H9 (cell line): ENCODE measurements at regions not wholly inside any gene's neighbourhood (a gene's known extent, or its start where the extent isn't known, plus 50 kb on each side); places are given as distances from the start of the nearest gene placed in this dataset.

ENCODE experiments used
- DNase-seq: peaks from one replicate; pipeline ENCODE4 v3.0.0-alpha.2; 2017
- H2AFZ ChIP-seq: one replicate; pipeline ENCODE4 v1.6.1; 2013; ENCODE audit warnings: mild to moderate bottlenecking, low read length, control low read depth, moderate library complexity
- H2AK5ac ChIP-seq: 2 replicates; pipeline ENCODE4 v1.6.1; 2013; ENCODE audit warnings: low read length, control low read depth, mixed read lengths; ENCODE audit not compliant: insufficient read length
- H2BK120ac ChIP-seq: one replicate; pipeline ENCODE4 v1.6.1; 2013; ENCODE audit warnings: low read depth, mild to moderate bottlenecking, low read length, control low read depth, inconsistent platforms; ENCODE audit not compliant: poor library complexity, severe bottlenecking
- H2BK12ac ChIP-seq: 2 replicates; pipeline ENCODE4 v1.6.1; 2013; ENCODE audit warnings: low read length, control low read depth, mixed read lengths, low read depth; ENCODE audit not compliant: insufficient read length
- H2BK15ac ChIP-seq: 2 replicates; pipeline ENCODE4 v1.6.1; 2013; ENCODE audit warnings: low read depth, low read length, control low read depth
- H2BK20ac ChIP-seq: one replicate; pipeline ENCODE4 v1.6.1; 2013; ENCODE audit warnings: low read depth, mild to moderate bottlenecking, low read length, control low read depth, inconsistent platforms; ENCODE audit not compliant: poor library complexity, severe bottlenecking
- H2BK5ac ChIP-seq: 2 replicates; pipeline ENCODE4 v1.6.1; 2013; ENCODE audit warnings: low read length, control low read depth, mixed read lengths; ENCODE audit not compliant: insufficient read length
- H3K14ac ChIP-seq: 2 replicates; pipeline ENCODE4 v1.6.1; 2013; ENCODE audit warnings: low read length, control low read depth; ENCODE audit not compliant: insufficient read depth
- H3K18ac ChIP-seq: 2 replicates; pipeline ENCODE4 v1.6.1; 2013; ENCODE audit warnings: low read depth, mild to moderate bottlenecking, mixed read lengths, low read length, control low read depth; ENCODE audit not compliant: insufficient read length
- H3K23ac ChIP-seq: 2 replicates; pipeline ENCODE4 v1.6.1; 2013; ENCODE audit warnings: low read length, control low read depth, mixed read lengths, low read depth; ENCODE audit not compliant: insufficient read length
- H3K23me2 ChIP-seq: 2 replicates; pipeline ENCODE4 v1.6.1; 2013; ENCODE audit warnings: low read depth, mild to moderate bottlenecking, mixed read lengths, low read length, control low read depth; ENCODE audit not compliant: insufficient read length, poor library complexity, severe bottlenecking
- H3K27ac ChIP-seq: 2 replicates; pipeline ENCODE4 v1.5.1; 2013; ENCODE audit warnings: low read length, control low read depth, mixed read lengths, low read depth; ENCODE audit not compliant: insufficient read length
- H3K27me3 ChIP-seq: 2 replicates; pipeline ENCODE4 v1.6.1; 2013; ENCODE audit warnings: low read length, control low read depth, inconsistent platforms; ENCODE audit not compliant: insufficient read depth
- H3K4ac ChIP-seq: 2 replicates; pipeline ENCODE4 v1.6.1; 2013; ENCODE audit warnings: low read depth, mild to moderate bottlenecking, control low read depth, inconsistent platforms, low read length, moderate library complexity
- H3K4me1 ChIP-seq: 2 replicates; pipeline ENCODE4 v1.6.1; 2013; ENCODE audit warnings: low read length, control low read depth, inconsistent platforms; ENCODE audit not compliant: insufficient read depth
- H3K4me2 ChIP-seq: 2 replicates; pipeline ENCODE4 v1.6.1; 2013; ENCODE audit warnings: low read length, control low read depth, mixed read lengths; ENCODE audit not compliant: insufficient read length, insufficient read depth
- H3K56ac ChIP-seq: 2 replicates; pipeline ENCODE4 v1.6.1; 2013; ENCODE audit warnings: low read depth, mild to moderate bottlenecking, mixed read lengths, low read length, control low read depth; ENCODE audit not compliant: insufficient read length
- H3K79me1 ChIP-seq: 2 replicates; pipeline ENCODE4 v1.6.1; 2013; ENCODE audit warnings: low read depth, mild to moderate bottlenecking, moderate library complexity, low read length, control low read depth, inconsistent platforms; ENCODE audit not compliant: insufficient read depth, poor library complexity, severe bottlenecking
- H3K79me2 ChIP-seq: 2 replicates; pipeline ENCODE4 v1.6.1; 2013; ENCODE audit warnings: low read length, control low read depth, inconsistent platforms; ENCODE audit not compliant: insufficient read depth
- H3K9ac ChIP-seq: 2 replicates; pipeline ENCODE4 v1.6.1; 2013; ENCODE audit warnings: low read length, control low read depth, mixed read lengths; ENCODE audit not compliant: insufficient read length; ENCODE audit errors: extremely low read depth
- H3K9me3 ChIP-seq: one replicate; pipeline ENCODE4 v1.6.1; 2013; ENCODE audit warnings: low read depth, low read length, inconsistent platforms; ENCODE audit not compliant: control insufficient read depth
- H3T11ph ChIP-seq: one replicate; pipeline ENCODE4 v1.6.1; 2013; ENCODE audit warnings: mild to moderate bottlenecking, low read length, control low read depth, inconsistent platforms
- H4K20me1 ChIP-seq: one replicate; pipeline ENCODE4 v1.6.1; 2013; ENCODE audit not compliant: control insufficient read depth, insufficient read length, insufficient read depth
- H4K5ac ChIP-seq: 2 replicates; pipeline ENCODE4 v1.6.1; 2013; ENCODE audit warnings: low read depth, mild to moderate bottlenecking, mixed read lengths, low read length, control low read depth; ENCODE audit not compliant: insufficient read length
- H4K8ac ChIP-seq: replicated peaks from 2 replicates; pipeline ENCODE4 v1.6.1; 2013; ENCODE audit warnings: low read length, control low read depth, mixed read lengths, low read depth; ENCODE audit not compliant: insufficient read length
- H4K91ac ChIP-seq: 2 replicates; pipeline ENCODE4 v1.6.1; 2013; ENCODE audit warnings: low read depth, mild to moderate bottlenecking, moderate library complexity, mixed read lengths, low read length, control low read depth; ENCODE audit not compliant: insufficient read length
- H3K27ac Mint-ChIP-seq, 3 experiments: 2 replicates in 2 of 3; 3 replicates in 1 of 3; pipeline ENCODE4 v1.8.0; 2020 to 2021; ENCODE audit warnings: mixed read lengths in 3 of 3, mild to moderate bottlenecking in 1 of 3, moderate library complexity in 1 of 3
- H3K27me3 Mint-ChIP-seq: 2 replicates; pipeline ENCODE4 v1.8.0; 2021; ENCODE audit warnings: low read depth, mild to moderate bottlenecking, moderate library complexity, mixed read lengths
- H3K36me3 Mint-ChIP-seq, 3 experiments: 2 replicates in 2 of 3; 3 replicates in 1 of 3; pipeline ENCODE4 v1.8.0; 2020 to 2021; ENCODE audit warnings: low read depth in 3 of 3, mixed read lengths in 3 of 3; ENCODE audit not compliant: insufficient read depth in 1 of 3
- H3K4me1 Mint-ChIP-seq, 2 experiments: 2 replicates each; pipeline ENCODE4 v1.8.0; 2020; ENCODE audit warnings: mixed read lengths in 2 of 2
- H3K4me3 Mint-ChIP-seq, 2 experiments: 2 replicates in 1 of 2; 3 replicates in 1 of 2; pipeline ENCODE4 v1.8.0; 2020 to 2021; ENCODE audit warnings: mild to moderate bottlenecking in 2 of 2, mixed read lengths in 2 of 2, moderate library complexity in 1 of 2
- H3K9me3 Mint-ChIP-seq, 2 experiments: 2 replicates in 1 of 2; 3 replicates in 1 of 2; pipeline ENCODE4 v1.8.0; 2020; ENCODE audit warnings: mild to moderate bottlenecking in 2 of 2, mixed read lengths in 2 of 2, moderate library complexity in 1 of 2
- CTCF ChIP-seq: fragments of 200-600 bp; sonication (generic); conservative IDR thresholded peaks from 3 replicates; pipeline ENCODE4 v1.8.0; 2021; ENCODE audit warnings: antibody characterized with exemption, mild to moderate bottlenecking
- WGBS: extraction: QIAGEN DNeasy Blood & Tissue Kit; methylation state at CpG from one replicate; pipeline ENCODE4 v1.1.7; 2013; ENCODE audit warnings: missing lambda C conversion rate, low lambda C conversion rate, mixed read lengths; ENCODE audit not compliant: insufficient read length; ENCODE audit errors: extremely low coverage; 5-methylcytosine and 5-hydroxymethylcytosine counted together

- Mint-ChIP-seq H3K36me3 (peaks cover 0 to 5% (median 0%) of the 10 kb centered on the region in 3 experiments; a peak in 2 of 7 replicates), H3K27me3 (peaks cover 4% of the 10 kb centered on the region), H3K27ac (peak overlapping the region in 2 of 3 experiments; percentile 11 to 40; a peak in 2 of 7 replicates), H3K4me1 (no peaks in the 10 kb centered on the region), H3K9me3 (peaks cover 3 to 10% of the 10 kb centered on the region in 2 experiments; a peak in 3 of 5 replicates), H3K4me3 (no peak overlapping the region)
- DNase-seq, result no peak
- no peak overlapping the region for H3K14ac ChIP-seq
- no peaks in the 10 kb centered on the region for H3K27me3 ChIP-seq
- no peak overlapping the region for H3K9ac ChIP-seq
- no peaks in the 10 kb centered on the region for H3K9me3 ChIP-seq
- H2BK20ac ChIP-seq, result no peak overlapping the region
- H2BK120ac ChIP-seq, result no peak overlapping the region
- H4K5ac ChIP-seq, result no peak overlapping the region
- H3K23me2 ChIP-seq, result no peaks in the 10 kb centered on the region
- no CpG with 5 or more reads among the region's 4 CpGs for WGBS
- H4K20me1 ChIP-seq, result no peaks in the 10 kb centered on the region
- no peak for TF ChIP-seq CTCF
- H2AK5ac ChIP-seq, result no peak overlapping the region
- H2BK5ac ChIP-seq, result no peak overlapping the region
- no peak overlapping the region for H3K27ac ChIP-seq
- no peaks in the 10 kb centered on the region for H3K79me1 ChIP-seq
- H3K79me2 ChIP-seq, result no peaks in the 10 kb centered on the region
- H3K4me1 ChIP-seq, result no peaks in the 10 kb centered on the region
- no peak overlapping the region for H3K4ac ChIP-seq
- no peak overlapping the region for H3K18ac ChIP-seq
- no peak overlapping the region for H3T11ph ChIP-seq
- H3K56ac ChIP-seq, result no peak overlapping the region
- no peak overlapping the region for H3K4me2 ChIP-seq
- no peak overlapping the region for H3K23ac ChIP-seq
- no peak overlapping the region for H4K8ac ChIP-seq
- no peak overlapping the region for H2BK15ac ChIP-seq
- no peak overlapping the region for H2AFZ ChIP-seq
- no peak overlapping the region for H2BK12ac ChIP-seq
- H4K91ac ChIP-seq, result no peak overlapping the region
These were observed 123.1 kb upstream of the FREM1 start for GRCh38 chr9:15033316-15033715.
